HEK293 (cell line): ENCODE measurements at regions not wholly inside any gene's neighbourhood (a gene's known extent, or its start where the extent isn't known, plus 50 kb on each side); places are given as distances from the start of the nearest gene placed in this dataset.

Experiments
- CTCF ChIA-PET: fragments of 350-600 bp; formaldehyde crosslinking; extraction: SDS; loops from one replicate; lab custom pipeline; 2021; ENCODE audit warnings: antibody characterized with exemption; lab: Yijun Ruan, JAX
- POLR2A ChIA-PET: fragments of 300-600 bp; formaldehyde crosslinking; extraction: SDS; loops from one replicate; lab custom pipeline; 2020; ENCODE audit warnings: antibody characterized with exemption, inconsistent platforms; lab: Yijun Ruan, JAX
- H3K27ac ChIP-seq: fragments of 200-500 bp; sonication (Bioruptor generic); 2 replicates; pipeline ENCODE4 v1.5.1; 2014; ENCODE audit warnings: low read depth, low read length, control low read depth, inconsistent platforms; ENCODE audit errors: extremely low read depth
- H3K36me3 ChIP-seq, 2 experiments: fragments of 200-500 bp in 1 of 2; sonication (Bioruptor generic) in 1 of 2; 1 replicate in 1 of 2; 2 replicates in 1 of 2; pipeline ENCODE4 v1.5.1; 2014 to 2017; ENCODE audit warnings: inconsistent platforms in 2 of 2, low read length in 2 of 2; ENCODE audit not compliant: control insufficient read depth in 2 of 2, insufficient read depth in 1 of 2
- H3K4me1 ChIP-seq: fragments of 200-500 bp; sonication (Bioruptor generic); 2 replicates; pipeline ENCODE4 v1.5.1; 2014; ENCODE audit warnings: mild to moderate bottlenecking, low read length, inconsistent platforms; ENCODE audit not compliant: control insufficient read depth, insufficient read depth
- H3K4me3 ChIP-seq: 2 replicates; pipeline ENCODE4 v1.5.1; 2011; ENCODE audit warnings: low read depth, mild to moderate bottlenecking, control low read depth, low read length, moderate library complexity
- H3K9me3 ChIP-seq: fragments of 200-500 bp; sonication (Bioruptor generic); 2 replicates; pipeline ENCODE4 v1.5.1; 2014; ENCODE audit warnings: low read depth, low read length, inconsistent platforms; ENCODE audit not compliant: control insufficient read depth, insufficient read depth
- BCL11A ChIP-seq: fragments of 450-650 bp; formaldehyde crosslinking; IDR thresholded peaks from 2 replicates; pipeline ENCODE4 v1.5.1; 2016; ENCODE audit warnings: low read depth, missing biosample characterization, missing genetic modification characterization
- EGR2 ChIP-seq: fragments of 450-650 bp; formaldehyde crosslinking; IDR thresholded peaks from 2 replicates; pipeline ENCODE4 v1.5.1; 2016; ENCODE audit warnings: low read depth, missing biosample characterization, missing genetic modification characterization
- IKZF3 ChIP-seq: fragments of 450-650 bp; IDR thresholded peaks from 2 replicates; pipeline ENCODE4 v1.5.0; 2018; ENCODE audit warnings: missing biosample characterization, mild to moderate bottlenecking, missing genetic modification characterization, moderate library complexity
- KLF1 ChIP-seq: fragments of 450-650 bp; formaldehyde crosslinking; IDR thresholded peaks from 2 replicates; pipeline ENCODE4 v1.5.1; 2016; ENCODE audit warnings: missing biosample characterization, missing genetic modification characterization
- ZNF112 ChIP-seq: fragments of 450-650 bp; formaldehyde crosslinking; IDR thresholded peaks from 2 replicates; pipeline ENCODE4 v1.5.0; 2017; ENCODE audit warnings: missing biosample characterization, missing genetic modification characterization
- ZNF155 ChIP-seq: fragments of 450-650 bp; formaldehyde crosslinking; IDR thresholded peaks from 2 replicates; pipeline ENCODE4 v1.5.1; 2016; ENCODE audit warnings: missing biosample characterization, missing genetic modification characterization
- ZNF169 ChIP-seq: fragments of 450-650 bp; formaldehyde crosslinking; IDR thresholded peaks from 2 replicates; pipeline ENCODE4 v1.5.1; 2016; ENCODE audit warnings: missing biosample characterization, missing genetic modification characterization
- ZNF248 ChIP-seq: fragments of 450-650 bp; formaldehyde crosslinking; IDR thresholded peaks from 2 replicates; pipeline ENCODE4 v1.5.1; 2017; ENCODE audit warnings: missing biosample characterization, missing genetic modification characterization
- ZNF324 ChIP-seq: fragments of 450-650 bp; formaldehyde crosslinking; IDR thresholded peaks from 2 replicates; pipeline ENCODE4 v1.5.1; 2016; ENCODE audit warnings: missing biosample characterization, missing genetic modification characterization
- ZNF37A ChIP-seq: fragments of 450-650 bp; IDR thresholded peaks from 2 replicates; pipeline ENCODE4 v1.5.1; 2018; ENCODE audit warnings: missing biosample characterization, missing genetic modification characterization
- ZNF426 ChIP-seq: fragments of 450-650 bp; formaldehyde crosslinking; IDR thresholded peaks from 2 replicates; pipeline ENCODE4 v1.5.1; 2017; ENCODE audit warnings: missing biosample characterization, missing genetic modification characterization, mild to moderate bottlenecking, inconsistent platforms, moderate library complexity
- ZNF433 ChIP-seq: fragments of 450-650 bp; formaldehyde crosslinking; IDR thresholded peaks from 2 replicates; pipeline ENCODE4 v1.5.1; 2016; ENCODE audit warnings: missing biosample characterization, missing genetic modification characterization, low read depth
- ZNF510 ChIP-seq: fragments of 450-650 bp; formaldehyde crosslinking; IDR thresholded peaks from 2 replicates; pipeline ENCODE4 v1.5.1; 2018; ENCODE audit warnings: mild to moderate bottlenecking, missing genetic modification characterization, missing biosample characterization; ENCODE audit not compliant: insufficient replicate concordance
- ZNF600 ChIP-seq: fragments of 450-650 bp; formaldehyde crosslinking; IDR thresholded peaks from 2 replicates; pipeline ENCODE4 v1.5.1; 2016; ENCODE audit warnings: missing biosample characterization, missing genetic modification characterization
- ZNF654 ChIP-seq: fragments of 450-650 bp; formaldehyde crosslinking; IDR thresholded peaks from 2 replicates; pipeline ENCODE4 v1.5.1; 2016; ENCODE audit warnings: low read depth, missing biosample characterization, missing genetic modification characterization
- ZNF707 ChIP-seq: fragments of 450-650 bp; formaldehyde crosslinking; IDR thresholded peaks from 2 replicates; pipeline ENCODE4 v1.5.1; 2016; ENCODE audit warnings: missing biosample characterization, missing genetic modification characterization
- ZNF777 ChIP-seq: fragments of 450-650 bp; formaldehyde crosslinking; IDR thresholded peaks from 2 replicates; pipeline ENCODE4 v1.5.1; 2017; ENCODE audit warnings: missing biosample characterization, missing genetic modification characterization, borderline replicate concordance
- TF ChIP-seq, protein P1 (sequence below): fragments of 450-650 bp; formaldehyde crosslinking; IDR thresholded peaks from 2 replicates; pipeline ENCODE4 v1.5.1; 2016; ENCODE audit warnings: missing biosample characterization, missing genetic modification characterization, low read depth
- TF ChIP-seq, protein P2 (sequence below): fragments of 450-650 bp; formaldehyde crosslinking; IDR thresholded peaks from 2 replicates; pipeline ENCODE4 v1.5.1; 2016; ENCODE audit warnings: missing biosample characterization, missing genetic modification characterization, low read depth
- TF ChIP-seq, protein P3 (sequence below): fragments of 450-650 bp; formaldehyde crosslinking; IDR thresholded peaks from 2 replicates; pipeline ENCODE4 v1.5.1; 2016; ENCODE audit warnings: missing biosample characterization, missing genetic modification characterization
- TF ChIP-seq, protein P4 (sequence below): fragments of 450-650 bp; formaldehyde crosslinking; IDR thresholded peaks from 2 replicates; pipeline ENCODE4 v1.5.1; 2016; ENCODE audit warnings: missing biosample characterization, missing genetic modification characterization

DNA sequence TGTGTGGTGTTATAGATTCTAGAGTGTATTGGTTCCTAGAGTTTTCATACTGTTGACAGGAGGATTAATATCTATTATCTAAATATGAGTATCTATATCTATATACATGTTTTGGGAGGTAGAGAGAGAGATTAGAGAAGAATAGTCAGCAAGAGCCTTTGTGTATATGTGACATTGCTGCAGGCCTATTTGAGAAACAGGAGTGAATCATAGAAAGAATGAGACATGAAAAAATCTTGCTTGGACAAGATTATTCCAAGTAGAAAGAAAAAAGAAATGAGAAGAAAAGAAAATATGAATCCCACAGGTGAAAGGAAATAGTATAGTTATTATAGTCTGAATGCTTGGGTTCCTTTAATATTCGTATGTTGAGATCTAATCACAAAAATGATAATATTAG, 720.4 kb downstream of the RERGL start:
- POLR2A ChIA-PET: no interaction called here

DNA sequence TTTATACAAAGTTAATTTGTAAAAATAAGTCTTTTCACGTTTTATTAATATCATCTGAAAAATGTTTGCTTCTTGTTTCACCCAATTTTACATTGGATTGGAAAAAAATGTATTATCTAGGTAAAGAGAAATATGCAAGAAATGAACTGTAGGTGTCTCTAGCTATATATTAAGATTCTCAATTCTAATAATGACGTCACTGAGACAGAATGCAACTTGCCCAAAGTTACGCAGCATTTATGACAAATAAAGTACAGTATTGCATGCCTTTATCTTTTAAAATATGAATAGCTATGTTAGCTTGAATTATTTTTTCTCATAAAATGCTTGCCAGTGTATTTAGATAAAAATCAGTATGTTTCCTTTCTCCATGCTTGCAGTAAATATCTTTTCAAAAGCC, 728.8 kb downstream of the RERGL start:
- ChIA-PET CTCF (no interaction called here), POLR2A (no interaction called here)
- Histone ChIP-seq H3K4me3 (no peak overlapping the region), H3K9me3 (no peaks in the 10 kb centered on the region), H3K4me1 (no peaks in the 10 kb centered on the region), H3K36me3 (no peaks in the 10 kb centered on the region), H3K27ac (no peak overlapping the region)
- TF ChIP-seq, protein P1, sequence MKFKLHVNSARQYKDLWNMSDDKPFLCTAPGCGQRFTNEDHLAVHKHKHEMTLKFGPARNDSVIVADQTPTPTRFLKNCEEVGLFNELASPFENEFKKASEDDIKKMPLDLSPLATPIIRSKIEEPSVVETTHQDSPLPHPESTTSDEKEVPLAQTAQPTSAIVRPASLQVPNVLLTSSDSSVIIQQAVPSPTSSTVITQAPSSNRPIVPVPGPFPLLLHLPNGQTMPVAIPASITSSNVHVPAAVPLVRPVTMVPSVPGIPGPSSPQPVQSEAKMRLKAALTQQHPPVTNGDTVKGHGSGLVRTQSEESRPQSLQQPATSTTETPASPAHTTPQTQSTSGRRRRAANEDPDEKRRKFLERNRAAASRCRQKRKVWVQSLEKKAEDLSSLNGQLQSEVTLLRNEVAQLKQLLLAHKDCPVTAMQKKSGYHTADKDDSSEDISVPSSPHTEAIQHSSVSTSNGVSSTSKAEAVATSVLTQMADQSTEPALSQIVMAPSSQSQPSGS (tag by site-specific recombination): peak; percentile 62; the same call in 1 of the 2 replicates
- TF ChIP-seq ZNF155 (tag by site-specific recombination) (no peak), BCL11A (tag by site-specific recombination) (no peak)

More for the DNA sequence above, 720.4 kb downstream of the RERGL start:
- H3K36me3 ChIP-seq: no peaks in the 10 kb centered on the region
- CTCF ChIA-PET: interaction anchor here (0.7 kb wide), 1 partner anchor 268 kb away, joined by 3 read pairs; no protein-coding TSS in a partner anchor
- H3K9me3 ChIP-seq: no peaks in the 10 kb centered on the region
- TF ChIP-seq ZNF112 (tag by site-specific recombination): no peak
- TF ChIP-seq ZNF654 (tag by site-specific recombination): no peak
- TF ChIP-seq ZNF248 (tag by site-specific recombination): no peak
- TF ChIP-seq ZNF510 (tag by site-specific recombination): no peak
- TF ChIP-seq ZNF433 (tag by site-specific recombination): no peak
- TF ChIP-seq, protein P2, sequence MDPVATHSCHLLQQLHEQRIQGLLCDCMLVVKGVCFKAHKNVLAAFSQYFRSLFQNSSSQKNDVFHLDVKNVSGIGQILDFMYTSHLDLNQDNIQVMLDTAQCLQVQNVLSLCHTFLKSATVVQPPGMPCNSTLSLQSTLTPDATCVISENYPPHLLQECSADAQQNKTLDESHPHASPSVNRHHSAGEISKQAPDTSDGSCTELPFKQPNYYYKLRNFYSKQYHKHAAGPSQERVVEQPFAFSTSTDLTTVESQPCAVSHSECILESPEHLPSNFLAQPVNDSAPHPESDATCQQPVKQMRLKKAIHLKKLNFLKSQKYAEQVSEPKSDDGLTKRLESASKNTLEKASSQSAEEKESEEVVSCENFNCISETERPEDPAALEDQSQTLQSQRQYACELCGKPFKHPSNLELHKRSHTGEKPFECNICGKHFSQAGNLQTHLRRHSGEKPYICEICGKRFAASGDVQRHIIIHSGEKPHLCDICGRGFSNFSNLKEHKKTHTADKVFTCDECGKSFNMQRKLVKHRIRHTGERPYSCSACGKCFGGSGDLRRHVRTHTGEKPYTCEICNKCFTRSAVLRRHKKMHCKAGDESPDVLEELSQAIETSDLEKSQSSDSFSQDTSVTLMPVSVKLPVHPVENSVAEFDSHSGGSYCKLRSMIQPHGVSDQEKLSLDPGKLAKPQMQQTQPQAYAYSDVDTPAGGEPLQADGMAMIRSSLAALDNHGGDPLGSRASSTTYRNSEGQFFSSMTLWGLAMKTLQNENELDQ: no peak
- no peak for TF ChIP-seq ZNF777 (tag by site-specific recombination)
- TF ChIP-seq ZNF600 (tag by site-specific recombination): no peak
- no peak for TF ChIP-seq ZNF37A (tag by site-specific recombination)
- TF ChIP-seq ZNF324 (tag by site-specific recombination): no peak
- TF ChIP-seq ZNF707 (tag by site-specific recombination): no peak
- no peak for TF ChIP-seq IKZF3 (tag by site-specific recombination)
- TF ChIP-seq KLF1 (tag by site-specific recombination): no peak
- TF ChIP-seq, protein P3, sequence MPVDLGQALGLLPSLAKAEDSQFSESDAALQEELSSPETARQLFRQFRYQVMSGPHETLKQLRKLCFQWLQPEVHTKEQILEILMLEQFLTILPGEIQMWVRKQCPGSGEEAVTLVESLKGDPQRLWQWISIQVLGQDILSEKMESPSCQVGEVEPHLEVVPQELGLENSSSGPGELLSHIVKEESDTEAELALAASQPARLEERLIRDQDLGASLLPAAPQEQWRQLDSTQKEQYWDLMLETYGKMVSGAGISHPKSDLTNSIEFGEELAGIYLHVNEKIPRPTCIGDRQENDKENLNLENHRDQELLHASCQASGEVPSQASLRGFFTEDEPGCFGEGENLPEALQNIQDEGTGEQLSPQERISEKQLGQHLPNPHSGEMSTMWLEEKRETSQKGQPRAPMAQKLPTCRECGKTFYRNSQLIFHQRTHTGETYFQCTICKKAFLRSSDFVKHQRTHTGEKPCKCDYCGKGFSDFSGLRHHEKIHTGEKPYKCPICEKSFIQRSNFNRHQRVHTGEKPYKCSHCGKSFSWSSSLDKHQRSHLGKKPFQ (tag by site-specific recombination): no peak
- no peak for TF ChIP-seq ZNF426 (tag by site-specific recombination)
- TF ChIP-seq ZNF169 (tag by site-specific recombination): no peak
- TF ChIP-seq, protein P4, sequence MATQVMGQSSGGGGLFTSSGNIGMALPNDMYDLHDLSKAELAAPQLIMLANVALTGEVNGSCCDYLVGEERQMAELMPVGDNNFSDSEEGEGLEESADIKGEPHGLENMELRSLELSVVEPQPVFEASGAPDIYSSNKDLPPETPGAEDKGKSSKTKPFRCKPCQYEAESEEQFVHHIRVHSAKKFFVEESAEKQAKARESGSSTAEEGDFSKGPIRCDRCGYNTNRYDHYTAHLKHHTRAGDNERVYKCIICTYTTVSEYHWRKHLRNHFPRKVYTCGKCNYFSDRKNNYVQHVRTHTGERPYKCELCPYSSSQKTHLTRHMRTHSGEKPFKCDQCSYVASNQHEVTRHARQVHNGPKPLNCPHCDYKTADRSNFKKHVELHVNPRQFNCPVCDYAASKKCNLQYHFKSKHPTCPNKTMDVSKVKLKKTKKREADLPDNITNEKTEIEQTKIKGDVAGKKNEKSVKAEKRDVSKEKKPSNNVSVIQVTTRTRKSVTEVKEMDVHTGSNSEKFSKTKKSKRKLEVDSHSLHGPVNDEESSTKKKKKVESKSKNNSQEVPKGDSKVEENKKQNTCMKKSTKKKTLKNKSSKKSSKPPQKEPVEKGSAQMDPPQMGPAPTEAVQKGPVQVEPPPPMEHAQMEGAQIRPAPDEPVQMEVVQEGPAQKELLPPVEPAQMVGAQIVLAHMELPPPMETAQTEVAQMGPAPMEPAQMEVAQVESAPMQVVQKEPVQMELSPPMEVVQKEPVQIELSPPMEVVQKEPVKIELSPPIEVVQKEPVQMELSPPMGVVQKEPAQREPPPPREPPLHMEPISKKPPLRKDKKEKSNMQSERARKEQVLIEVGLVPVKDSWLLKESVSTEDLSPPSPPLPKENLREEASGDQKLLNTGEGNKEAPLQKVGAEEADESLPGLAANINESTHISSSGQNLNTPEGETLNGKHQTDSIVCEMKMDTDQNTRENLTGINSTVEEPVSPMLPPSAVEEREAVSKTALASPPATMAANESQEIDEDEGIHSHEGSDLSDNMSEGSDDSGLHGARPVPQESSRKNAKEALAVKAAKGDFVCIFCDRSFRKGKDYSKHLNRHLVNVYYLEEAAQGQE (tag by site-specific recombination): no peak
- TF ChIP-seq EGR2 (tag by site-specific recombination): no peak
- H3K4me3 ChIP-seq: no peak overlapping the region
- no peak overlapping the region for H3K27ac ChIP-seq
- no peaks in the 10 kb centered on the region for H3K4me1 ChIP-seq
